ENCODE measurements at regions not wholly inside any gene's neighbourhood (a gene's known extent, or its start where the extent isn't known, plus 50 kb on each side); places are given as distances from the start of the nearest gene placed in this dataset.

DNA sequence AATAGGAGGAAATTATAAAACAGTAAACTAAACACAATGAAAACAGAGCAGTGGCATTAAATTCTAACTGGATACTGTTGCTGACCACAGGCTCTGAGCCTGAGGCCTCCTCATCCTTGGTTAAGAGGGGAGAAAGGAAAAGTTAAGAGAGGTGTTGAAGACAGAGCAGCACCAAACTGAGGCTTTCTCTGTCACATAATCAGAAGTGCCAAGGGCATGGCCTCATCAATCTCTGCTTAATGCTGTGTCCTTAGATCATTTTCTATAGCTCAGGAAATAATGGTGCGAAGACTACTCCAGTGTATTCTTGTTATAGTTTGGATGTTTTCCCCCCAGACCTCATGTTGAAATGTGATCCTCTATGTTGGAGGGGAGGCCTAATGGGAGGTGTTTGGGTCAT, 160.9 kb upstream of the SLC1A4 start:
- TF ChIP-seq POLR2AphosphoS5 (IDR thresholded peaks at IDR 0.05; ENCODE audit: low read depth, low read length) (no peak), SIN3A (IDR thresholded peaks at IDR 0.05; ENCODE audit: borderline replicate concordance, insufficient read depth, low read depth, low read length) (no peak)
- TF ChIP-seq, protein P1, sequence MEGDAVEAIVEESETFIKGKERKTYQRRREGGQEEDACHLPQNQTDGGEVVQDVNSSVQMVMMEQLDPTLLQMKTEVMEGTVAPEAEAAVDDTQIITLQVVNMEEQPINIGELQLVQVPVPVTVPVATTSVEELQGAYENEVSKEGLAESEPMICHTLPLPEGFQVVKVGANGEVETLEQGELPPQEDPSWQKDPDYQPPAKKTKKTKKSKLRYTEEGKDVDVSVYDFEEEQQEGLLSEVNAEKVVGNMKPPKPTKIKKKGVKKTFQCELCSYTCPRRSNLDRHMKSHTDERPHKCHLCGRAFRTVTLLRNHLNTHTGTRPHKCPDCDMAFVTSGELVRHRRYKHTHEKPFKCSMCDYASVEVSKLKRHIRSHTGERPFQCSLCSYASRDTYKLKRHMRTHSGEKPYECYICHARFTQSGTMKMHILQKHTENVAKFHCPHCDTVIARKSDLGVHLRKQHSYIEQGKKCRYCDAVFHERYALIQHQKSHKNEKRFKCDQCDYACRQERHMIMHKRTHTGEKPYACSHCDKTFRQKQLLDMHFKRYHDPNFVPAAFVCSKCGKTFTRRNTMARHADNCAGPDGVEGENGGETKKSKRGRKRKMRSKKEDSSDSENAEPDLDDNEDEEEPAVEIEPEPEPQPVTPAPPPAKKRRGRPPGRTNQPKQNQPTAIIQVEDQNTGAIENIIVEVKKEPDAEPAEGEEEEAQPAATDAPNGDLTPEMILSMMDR (IDR thresholded peaks at IDR 0.05) = no peak
- TF ChIP-seq, protein P2, sequence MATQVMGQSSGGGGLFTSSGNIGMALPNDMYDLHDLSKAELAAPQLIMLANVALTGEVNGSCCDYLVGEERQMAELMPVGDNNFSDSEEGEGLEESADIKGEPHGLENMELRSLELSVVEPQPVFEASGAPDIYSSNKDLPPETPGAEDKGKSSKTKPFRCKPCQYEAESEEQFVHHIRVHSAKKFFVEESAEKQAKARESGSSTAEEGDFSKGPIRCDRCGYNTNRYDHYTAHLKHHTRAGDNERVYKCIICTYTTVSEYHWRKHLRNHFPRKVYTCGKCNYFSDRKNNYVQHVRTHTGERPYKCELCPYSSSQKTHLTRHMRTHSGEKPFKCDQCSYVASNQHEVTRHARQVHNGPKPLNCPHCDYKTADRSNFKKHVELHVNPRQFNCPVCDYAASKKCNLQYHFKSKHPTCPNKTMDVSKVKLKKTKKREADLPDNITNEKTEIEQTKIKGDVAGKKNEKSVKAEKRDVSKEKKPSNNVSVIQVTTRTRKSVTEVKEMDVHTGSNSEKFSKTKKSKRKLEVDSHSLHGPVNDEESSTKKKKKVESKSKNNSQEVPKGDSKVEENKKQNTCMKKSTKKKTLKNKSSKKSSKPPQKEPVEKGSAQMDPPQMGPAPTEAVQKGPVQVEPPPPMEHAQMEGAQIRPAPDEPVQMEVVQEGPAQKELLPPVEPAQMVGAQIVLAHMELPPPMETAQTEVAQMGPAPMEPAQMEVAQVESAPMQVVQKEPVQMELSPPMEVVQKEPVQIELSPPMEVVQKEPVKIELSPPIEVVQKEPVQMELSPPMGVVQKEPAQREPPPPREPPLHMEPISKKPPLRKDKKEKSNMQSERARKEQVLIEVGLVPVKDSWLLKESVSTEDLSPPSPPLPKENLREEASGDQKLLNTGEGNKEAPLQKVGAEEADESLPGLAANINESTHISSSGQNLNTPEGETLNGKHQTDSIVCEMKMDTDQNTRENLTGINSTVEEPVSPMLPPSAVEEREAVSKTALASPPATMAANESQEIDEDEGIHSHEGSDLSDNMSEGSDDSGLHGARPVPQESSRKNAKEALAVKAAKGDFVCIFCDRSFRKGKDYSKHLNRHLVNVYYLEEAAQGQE (IDR thresholded peaks at IDR 0.05; ENCODE audit: insufficient read depth in 1 of 2, low read depth in 2 of 2, low read length in 1 of 2) = no peak
